DND-41 (cell line): ENCODE measurements at regions not wholly inside any gene's neighbourhood (a gene's known extent, or its start where the extent isn't known, plus 50 kb on each side); places are given as distances from the start of the nearest gene placed in this dataset.

ENCODE experiments used
- ATAC-seq: fragments of 200-7000 bp; cut with Tn5 transposase; 3 replicates; pipeline ENCODE4 v1.9.1; 2021; ENCODE audit warnings: low read depth; ENCODE audit not compliant: insufficient read depth
- DNase-seq: peaks from one replicate; pipeline ENCODE4 v3.0.0-alpha.2; 2020
- H2AFZ ChIP-seq: 2 replicates; pipeline ENCODE4 v1.6.0; 2012; ENCODE audit warnings: low read depth, low read length
- H3K27ac ChIP-seq: 2 replicates; pipeline ENCODE4 v1.5.1; 2012; ENCODE audit warnings: low read length, inconsistent platforms
- H3K27me3 ChIP-seq: fragments of 200-600 bp; sonication (generic); 2 replicates; pipeline ENCODE4 v1.6.0; 2012; ENCODE audit warnings: low read length, mild to moderate bottlenecking, inconsistent platforms; ENCODE audit not compliant: insufficient read depth, poor library complexity
- H3K36me3 ChIP-seq: 2 replicates; pipeline ENCODE4 v1.5.1; 2012; ENCODE audit warnings: low read length, inconsistent platforms; ENCODE audit not compliant: insufficient read depth
- H3K4me1 ChIP-seq: 2 replicates; pipeline ENCODE4 v1.5.1; 2012; ENCODE audit warnings: mild to moderate bottlenecking, low read length; ENCODE audit not compliant: insufficient read depth
- H3K4me2 ChIP-seq: 2 replicates; pipeline ENCODE4 v1.6.0; 2012; ENCODE audit warnings: mild to moderate bottlenecking, moderate library complexity, low read length, inconsistent platforms; ENCODE audit not compliant: insufficient read depth
- H3K4me3 ChIP-seq, 2 experiments: fragments of 200-600 bp in 1 of 2; shearing (Covaris generic) in 1 of 2; 2 replicates each; pipeline ENCODE4 v1.5.1; 2012 to 2016; ENCODE audit warnings: inconsistent platforms in 2 of 2, low read length in 2 of 2, mild to moderate bottlenecking in 2 of 2, low read depth in 1 of 2, moderate library complexity in 1 of 2
- H3K79me2 ChIP-seq: 2 replicates; pipeline ENCODE4 v1.6.0; 2012; ENCODE audit warnings: low read length, inconsistent platforms; ENCODE audit not compliant: insufficient read depth
- H3K9ac ChIP-seq: 2 replicates; pipeline ENCODE4 v1.6.0; 2012; ENCODE audit warnings: low read depth, mild to moderate bottlenecking, inconsistent platforms, low read length, moderate library complexity
- H3K9me3 ChIP-seq: 2 replicates; pipeline ENCODE4 v1.5.1; 2012; ENCODE audit warnings: low read length, moderate library complexity, mild to moderate bottlenecking, inconsistent platforms; ENCODE audit not compliant: insufficient read depth, severe bottlenecking
- H4K20me1 ChIP-seq: 2 replicates; pipeline ENCODE4 v1.6.0; 2012; ENCODE audit warnings: low read length; ENCODE audit not compliant: insufficient read depth
- CTCF ChIP-seq: IDR thresholded peaks from 2 replicates; pipeline ENCODE4 v1.5.1; 2012; ENCODE audit warnings: borderline replicate concordance, low read length, moderate library complexity, mild to moderate bottlenecking; ENCODE audit not compliant: poor library complexity, severe bottlenecking; ENCODE audit errors: extremely low read depth
- EZH2 ChIP-seq: IDR thresholded peaks from 3 replicates; pipeline ENCODE4 v1.6.1; 2012; ENCODE audit warnings: borderline replicate concordance, low read depth, mild to moderate bottlenecking, moderate library complexity, low read length, inconsistent platforms; ENCODE audit not compliant: severe bottlenecking

GRCh38 chr2:150733051-150733618 is 245.7 kb upstream of the RND3 start:
- no peaks in the 10 kb centered on the region for H3K27me3 ChIP-seq
- H3K4me1 ChIP-seq, result no peaks in the 10 kb centered on the region
- H3K36me3 ChIP-seq, result no peaks in the 10 kb centered on the region
- H3K4me2 ChIP-seq, result no peak overlapping the region
- ATAC-seq (peak; percentile 58; the same call in 2 of the 3 replicates), DNase-seq (no peak)
- no peak overlapping the region for H3K27ac ChIP-seq
- no peaks in the 10 kb centered on the region for H3K79me2 ChIP-seq
- no peak for TF ChIP-seq EZH2
- TF ChIP-seq CTCF, result no peak
- no peak overlapping the region for H2AFZ ChIP-seq
- H3K4me3 ChIP-seq, result no peak overlapping the region
- H3K9ac ChIP-seq, result no peak overlapping the region
- H4K20me1 ChIP-seq, result no peaks in the 10 kb centered on the region
- H3K9me3 ChIP-seq, result no peaks in the 10 kb centered on the region

- H3K27me3 ChIP-seq, result no peaks in the 10 kb centered on the region
- H3K9ac ChIP-seq, result no peak overlapping the region
- DNase-seq (no peak), ATAC-seq (no peak)
- no peaks in the 10 kb centered on the region for H3K4me1 ChIP-seq
- H3K36me3 ChIP-seq, result no peaks in the 10 kb centered on the region
- no peak overlapping the region for H3K4me3 ChIP-seq
- TF ChIP-seq CTCF, result no peak
- no peak for TF ChIP-seq EZH2
- no peak overlapping the region for H3K4me2 ChIP-seq
- H3K27ac ChIP-seq, result no peak overlapping the region
- no peaks in the 10 kb centered on the region for H3K9me3 ChIP-seq
- no peak overlapping the region for H2AFZ ChIP-seq
- H4K20me1 ChIP-seq, result no peaks in the 10 kb centered on the region
- no peaks in the 10 kb centered on the region for H3K79me2 ChIP-seq
Observed at GRCh38 chr2:150732491-150732890, 245.0 kb upstream of the RND3 start.

- H3K27ac ChIP-seq, result no peak overlapping the region
- H3K9ac ChIP-seq, result no peak overlapping the region
- ATAC-seq (no peak), DNase-seq (no peak)
- no peaks in the 10 kb centered on the region for H3K9me3 ChIP-seq
- H3K4me1 ChIP-seq, result no peaks in the 10 kb centered on the region
- no peak overlapping the region for H2AFZ ChIP-seq
- no peaks in the 10 kb centered on the region for H4K20me1 ChIP-seq
- no peaks in the 10 kb centered on the region for H3K36me3 ChIP-seq
- H3K4me2 ChIP-seq, result no peak overlapping the region
- H3K79me2 ChIP-seq, result no peaks in the 10 kb centered on the region
- H3K4me3 ChIP-seq, result no peak overlapping the region
- H3K27me3 ChIP-seq, result no peaks in the 10 kb centered on the region
- TF ChIP-seq CTCF (no peak), EZH2 (no peak)
Observed at GRCh38 chr2:150732064-150732463, 244.6 kb upstream of the RND3 start.

GRCh38 chr2:150729495-150729955 is 242.1 kb upstream of the RND3 start:
- Histone ChIP-seq H3K27ac (no peak overlapping the region), H3K4me3 (no peak overlapping the region), H3K79me2 (no peaks in the 10 kb centered on the region), H3K4me2 (no peak overlapping the region), H3K27me3 (no peaks in the 10 kb centered on the region), H4K20me1 (no peaks in the 10 kb centered on the region), H3K9me3 (no peaks in the 10 kb centered on the region), H2AFZ (no peak overlapping the region), H3K36me3 (no peaks in the 10 kb centered on the region), H3K9ac (no peak overlapping the region), H3K4me1 (no peaks in the 10 kb centered on the region)
- ATAC-seq, result no peak
- no peak for TF ChIP-seq EZH2
- TF ChIP-seq CTCF, result no peak
- no peak for DNase-seq
